Hepatocyte (in vitro differentiated cells): ENCODE measurements at regions not wholly inside any gene's neighbourhood (a gene's known extent, or its start where the extent isn't known, plus 50 kb on each side); places are given as distances from the start of the nearest gene placed in this dataset.

Experiments
- DNase-seq: peaks from one replicate; pipeline ENCODE4 v3.0.0-alpha.2; 2016; ENCODE audit warnings: low spot score
- H2AFZ ChIP-seq: fragments of 200-600 bp; sonication (generic); 2 replicates; pipeline ENCODE4 v1.6.0; 2016; ENCODE audit warnings: antibody characterized with exemption, mild to moderate bottlenecking
- H3K27ac ChIP-seq: fragments of 200-600 bp; sonication (generic); 2 replicates; pipeline ENCODE4 v1.5.1; 2016; ENCODE audit warnings: mild to moderate bottlenecking
- H3K27me3 ChIP-seq: fragments of 200-600 bp; sonication (generic); 2 replicates; pipeline ENCODE4 v1.6.1; 2016
- H3K36me3 ChIP-seq: fragments of 200-600 bp; sonication (generic); replicated peaks from 2 replicates; pipeline ENCODE4 v1.5.1; 2016; ENCODE audit warnings: low read depth; ENCODE audit not compliant: insufficient read depth
- H3K4me1 ChIP-seq: fragments of 200-600 bp; sonication (generic); 2 replicates; pipeline ENCODE4 v1.5.1; 2016; ENCODE audit warnings: mild to moderate bottlenecking, moderate library complexity; ENCODE audit not compliant: insufficient read depth
- H3K4me2 ChIP-seq: fragments of 200-600 bp; sonication (generic); 2 replicates; pipeline ENCODE4 v1.6.0; 2016
- H3K4me3 ChIP-seq: fragments of 200-600 bp; sonication (generic); 2 replicates; pipeline ENCODE4 v1.5.1; 2016; ENCODE audit warnings: mild to moderate bottlenecking
- H3K79me2 ChIP-seq: fragments of 200-600 bp; sonication (generic); 2 replicates; pipeline ENCODE4 v1.6.0; 2017; ENCODE audit warnings: mild to moderate bottlenecking
- H3K9me2 ChIP-seq: fragments of 200-600 bp; sonication (generic); replicated peaks from 2 replicates; pipeline ENCODE4 v1.6.0; 2017; ENCODE audit warnings: mild to moderate bottlenecking; ENCODE audit not compliant: insufficient read depth
- H3K9me3 ChIP-seq: fragments of 200-600 bp; sonication (generic); 2 replicates; pipeline ENCODE4 v1.5.1; 2016; ENCODE audit warnings: low read depth, mild to moderate bottlenecking
- H4K20me1 ChIP-seq: fragments of 200-600 bp; sonication (generic); 2 replicates; pipeline ENCODE4 v1.6.0; 2016; ENCODE audit warnings: mild to moderate bottlenecking; ENCODE audit not compliant: insufficient read depth, poor library complexity, severe bottlenecking
- CTCF ChIP-seq: fragments of 200-600 bp; sonication (generic); IDR thresholded peaks from 2 replicates; pipeline ENCODE4 v1.5.1; 2016; ENCODE audit warnings: antibody characterized with exemption, mild to moderate bottlenecking; ENCODE audit not compliant: poor library complexity
- EZH2 ChIP-seq: fragments of 200-600 bp; sonication (generic); IDR thresholded peaks from 2 replicates; pipeline ENCODE4 v1.6.1; 2016; ENCODE audit warnings: antibody characterized with exemption, mild to moderate bottlenecking, borderline replicate concordance
- EZH2phosphoT487 ChIP-seq: fragments of 200-600 bp; sonication (generic); IDR thresholded peaks from one replicate; pipeline ENCODE4 v1.6.1; 2018; ENCODE audit warnings: antibody characterized with exemption, mild to moderate bottlenecking, low read depth, moderate library complexity; ENCODE audit not compliant: unreplicated experiment, severe bottlenecking
- WGBS: methylation state at CpG from one replicate; pipeline ENCODE4 v1.1.6; 2016; ENCODE audit warnings: low lambda C conversion rate; ENCODE audit errors: missing lambda C conversion rate; 5-methylcytosine and 5-hydroxymethylcytosine counted together

- Histone ChIP-seq H4K20me1 (no peaks in the 10 kb centered on the region), H3K27me3 (no peaks in the 10 kb centered on the region), H3K36me3 (no peaks in the 10 kb centered on the region), H3K4me3 (no peak overlapping the region), H3K27ac (no peak overlapping the region), H2AFZ (no peak overlapping the region), H3K79me2 (no peaks in the 10 kb centered on the region), H3K9me2 (no peaks in the 10 kb centered on the region), H3K9me3 (no peaks in the 10 kb centered on the region), H3K4me1 (no peaks in the 10 kb centered on the region), H3K4me2 (no peak overlapping the region)
- DNase-seq: no peak
- TF ChIP-seq CTCF (no peak), EZH2phosphoT487 (no peak), EZH2 (no peak)
- 77% methylated on average over 1 of the region's 1 CpG for WGBS
These were observed 252.6 kb downstream of the TTC32 start for GRCh38 chr2:19649142-19649541.

- peak; percentile 28 for DNase-seq
- Histone ChIP-seq H3K27ac (no peak overlapping the region), H3K9me3 (no peaks in the 10 kb centered on the region), H3K4me3 (no peak overlapping the region), H3K9me2 (no peaks in the 10 kb centered on the region), H3K4me1 (no peaks in the 10 kb centered on the region), H2AFZ (no peak overlapping the region), H4K20me1 (no peaks in the 10 kb centered on the region), H3K36me3 (no peaks in the 10 kb centered on the region), H3K27me3 (no peaks in the 10 kb centered on the region), H3K79me2 (no peaks in the 10 kb centered on the region), H3K4me2 (no peak overlapping the region)
- TF ChIP-seq EZH2: no peak
- WGBS: 50% methylated on average over 1 of the region's 1 CpG
These were observed 253.2 kb downstream of the TTC32 start for GRCh38 chr2:19648583-19648982.

GRCh38 chr2:19646987-19647386 is 254.8 kb downstream of the TTC32 start:
- H3K36me3 ChIP-seq: no peaks in the 10 kb centered on the region

GRCh38 chr2:19644763-19645162 is 257.0 kb downstream of the TTC32 start:
- H3K4me1 ChIP-seq: no peaks in the 10 kb centered on the region
- 89% methylated on average over 3 of the region's 3 CpGs for WGBS
- DNase-seq: no peak
- no peaks in the 10 kb centered on the region for H3K79me2 ChIP-seq
- H3K9me2 ChIP-seq: no peaks in the 10 kb centered on the region
- H4K20me1 ChIP-seq: no peaks in the 10 kb centered on the region
- H3K27ac ChIP-seq: no peak overlapping the region
- no peaks in the 10 kb centered on the region for H3K27me3 ChIP-seq
- H3K4me2 ChIP-seq: no peak overlapping the region
- H3K36me3 ChIP-seq: no peaks in the 10 kb centered on the region
- H2AFZ ChIP-seq: no peak overlapping the region
- no peaks in the 10 kb centered on the region for H3K9me3 ChIP-seq
- TF ChIP-seq EZH2phosphoT487 (no peak), CTCF (no peak), EZH2 (no peak)
- no peak overlapping the region for H3K4me3 ChIP-seq

More at GRCh38 chr2:19646987-19647386, 254.8 kb downstream of the TTC32 start:
- TF ChIP-seq CTCF: no peak
- no peak for TF ChIP-seq EZH2phosphoT487
- no peak for TF ChIP-seq EZH2
- no peaks in the 10 kb centered on the region for H4K20me1 ChIP-seq
- no peak overlapping the region for H3K4me3 ChIP-seq
- no peaks in the 10 kb centered on the region for H3K79me2 ChIP-seq
- no peak overlapping the region for H2AFZ ChIP-seq
- H3K4me2 ChIP-seq: no peak overlapping the region
- H3K4me1 ChIP-seq: no peaks in the 10 kb centered on the region
- no peaks in the 10 kb centered on the region for H3K9me2 ChIP-seq
- H3K27ac ChIP-seq: no peak overlapping the region
- WGBS: 59% methylated on average over 1 of the region's 1 CpG
- no peaks in the 10 kb centered on the region for H3K9me3 ChIP-seq
- no peaks in the 10 kb centered on the region for H3K27me3 ChIP-seq
- no peak for DNase-seq
